ENCODE measurements at regions not wholly inside any gene's neighbourhood (a gene's known extent, or its start where the extent isn't known, plus 50 kb on each side); places are given as distances from the start of the nearest gene placed in this dataset.

DNA sequence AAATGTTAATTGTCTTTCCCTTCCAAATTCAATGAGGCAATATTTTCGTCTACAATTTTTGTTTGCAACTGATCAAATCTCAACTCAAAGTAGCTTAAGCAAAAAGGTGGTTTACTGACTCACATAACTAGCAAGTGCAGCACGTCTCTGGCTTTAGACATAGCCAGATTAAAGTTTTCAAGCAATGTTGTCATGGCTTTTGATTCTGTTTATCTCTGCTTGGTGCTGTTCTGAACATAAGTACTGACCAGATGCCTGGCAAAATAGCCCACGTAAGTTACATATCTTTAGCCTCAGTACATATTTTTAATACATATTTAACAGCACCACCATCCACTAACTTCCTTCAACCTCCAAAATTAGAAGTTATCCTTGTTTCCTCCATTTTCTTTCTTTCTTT is 877.9 kb downstream of the KCNMA1 start:
- Histone ChIP-seq H3K27me3 (replicated peaks in 1 of 4; ENCODE audit: control insufficient read depth in 3 of 4, extremely low read depth in 1 of 4, insufficient read depth in 3 of 4, low read length in 3 of 4) (no peaks in the 10 kb centered on the region), H3K4me3 (ENCODE audit: extremely low read depth in 1 of 4, insufficient read depth in 2 of 4, low read depth in 3 of 4, low read length in 4 of 4) (no peak overlapping the region), H4K8ac (ENCODE audit: extremely low read depth, insufficient read depth, low read length) (no peak overlapping the region), H3K23me2 (ENCODE audit: low read depth, low read length) (0 out of 2 replicates have a peak, but pooled peaks cover 2% of the 10 kb centered on the region), H2BK120ac (replicated peaks; ENCODE audit: low read depth, low read length) (no peak overlapping the region), H3K27ac (ENCODE audit: low read depth, low read length) (no peak overlapping the region), H2AFZ (ENCODE audit: low read length) (no peak overlapping the region), H3K9me3 (ENCODE audit: insufficient read depth in 2 of 2, low read depth in 1 of 2, low read length in 1 of 2) (no peaks in the 10 kb centered on the region), H3K18ac (ENCODE audit: extremely low read depth, low read length) (no peak overlapping the region), H3K36me3 (ENCODE audit: control insufficient read depth in 2 of 4, insufficient read depth in 4 of 4, low read length in 3 of 4) (no peaks in the 10 kb centered on the region), H3K4me1 (replicated peaks in 1 of 4; ENCODE audit: control insufficient read depth in 3 of 4, insufficient read depth in 4 of 4, low read length in 3 of 4) (no peaks in the 10 kb centered on the region), H4K91ac (replicated peaks; ENCODE audit: insufficient read length, low read length) (no peak overlapping the region), H2BK15ac (ENCODE audit: low read length) (no peak overlapping the region), H2BK20ac (ENCODE audit: low read length) (no peak overlapping the region), H4K5ac (ENCODE audit: insufficient read length, low read depth, low read length) (no peak overlapping the region), H4K20me1 (replicated peaks in 1 of 2; ENCODE audit: control insufficient read depth in 1 of 2, insufficient read depth in 2 of 2, low read length in 2 of 2) (no peaks in the 10 kb centered on the region), H3K4me2 (ENCODE audit: insufficient read depth in 1 of 2, low read depth in 2 of 2, low read length in 2 of 2) (no peak overlapping the region), H2AK5ac (ENCODE audit: low read depth, low read length) (no peak overlapping the region), H3K14ac (ENCODE audit: insufficient read length) (no peak overlapping the region), H3K79me1 (ENCODE audit: low read depth, low read length) (no peaks in the 10 kb centered on the region), H3K4ac (replicated peaks; ENCODE audit: insufficient read length, low read depth, low read length) (no peak overlapping the region), H2BK12ac (ENCODE audit: low read depth, low read length) (no peak overlapping the region), H2BK5ac (ENCODE audit: low read depth, low read length) (no peak overlapping the region), H3K23ac (ENCODE audit: insufficient read length) (no peak overlapping the region), H3K9ac (replicated peaks in 1 of 4; ENCODE audit: extremely low read depth in 1 of 4, low read depth in 3 of 4, low read length in 3 of 4) (no peak overlapping the region), H3K79me2 (ENCODE audit: control insufficient read depth in 1 of 2, insufficient read depth in 2 of 2, low read length in 2 of 2) (no peaks in the 10 kb centered on the region), H3K56ac (replicated peaks; ENCODE audit: insufficient read length, low read depth, low read length) (no peak overlapping the region)
- ChIA-PET POLR2A (ENCODE audit: partially characterized antibody) (no interaction called here), CTCF (ENCODE audit: partially characterized antibody) (no interaction called here)
- FAIRE-seq (no peak), DNase-seq (ENCODE audit: low read depth in 1 of 2, low spot score in 2 of 2) (no peak)
- TF ChIP-seq EP300 (IDR thresholded peaks at IDR 0.05; ENCODE audit: borderline replicate concordance in 1 of 2, low read depth in 2 of 2, low read length in 2 of 2): no peak
- TF ChIP-seq RAD21 (IDR thresholded peaks at IDR 0.05 in 1 of 2, conservative IDR thresholded peaks at IDR 0.05 in 1 of 2; ENCODE audit: low read depth in 2 of 2, low read length in 2 of 2): no peak
- TF ChIP-seq, protein P1, sequence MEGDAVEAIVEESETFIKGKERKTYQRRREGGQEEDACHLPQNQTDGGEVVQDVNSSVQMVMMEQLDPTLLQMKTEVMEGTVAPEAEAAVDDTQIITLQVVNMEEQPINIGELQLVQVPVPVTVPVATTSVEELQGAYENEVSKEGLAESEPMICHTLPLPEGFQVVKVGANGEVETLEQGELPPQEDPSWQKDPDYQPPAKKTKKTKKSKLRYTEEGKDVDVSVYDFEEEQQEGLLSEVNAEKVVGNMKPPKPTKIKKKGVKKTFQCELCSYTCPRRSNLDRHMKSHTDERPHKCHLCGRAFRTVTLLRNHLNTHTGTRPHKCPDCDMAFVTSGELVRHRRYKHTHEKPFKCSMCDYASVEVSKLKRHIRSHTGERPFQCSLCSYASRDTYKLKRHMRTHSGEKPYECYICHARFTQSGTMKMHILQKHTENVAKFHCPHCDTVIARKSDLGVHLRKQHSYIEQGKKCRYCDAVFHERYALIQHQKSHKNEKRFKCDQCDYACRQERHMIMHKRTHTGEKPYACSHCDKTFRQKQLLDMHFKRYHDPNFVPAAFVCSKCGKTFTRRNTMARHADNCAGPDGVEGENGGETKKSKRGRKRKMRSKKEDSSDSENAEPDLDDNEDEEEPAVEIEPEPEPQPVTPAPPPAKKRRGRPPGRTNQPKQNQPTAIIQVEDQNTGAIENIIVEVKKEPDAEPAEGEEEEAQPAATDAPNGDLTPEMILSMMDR (IDR thresholded peaks at IDR 0.05; ENCODE audit: control extremely low read depth in 1 of 3, insufficient read depth in 1 of 3, low read depth in 1 of 3, low read length in 3 of 3): no peak
- TF ChIP-seq SIX5 (IDR thresholded peaks at IDR 0.05; ENCODE audit: low read depth, low read length): no peak
- no peak for TF ChIP-seq TAF7 (optimal IDR thresholded peaks at IDR 0.05; ENCODE audit: borderline replicate concordance, low read depth, low read length)
- no peak for TF ChIP-seq SP4 (IDR thresholded peaks at IDR 0.05; ENCODE audit: low read length)
- TF ChIP-seq, protein P2, sequence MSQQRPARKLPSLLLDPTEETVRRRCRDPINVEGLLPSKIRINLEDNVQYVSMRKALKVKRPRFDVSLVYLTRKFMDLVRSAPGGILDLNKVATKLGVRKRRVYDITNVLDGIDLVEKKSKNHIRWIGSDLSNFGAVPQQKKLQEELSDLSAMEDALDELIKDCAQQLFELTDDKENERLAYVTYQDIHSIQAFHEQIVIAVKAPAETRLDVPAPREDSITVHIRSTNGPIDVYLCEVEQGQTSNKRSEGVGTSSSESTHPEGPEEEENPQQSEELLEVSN (IDR thresholded peaks at IDR 0.05): no peak
- TF ChIP-seq SUZ12 (IDR thresholded peaks at IDR 0.05; ENCODE audit: low read length): no peak
- no peak for TF ChIP-seq KDM5A (IDR thresholded peaks at IDR 0.05; ENCODE audit: low read length)
- no peak for TF ChIP-seq SAP30 (IDR thresholded peaks at IDR 0.05; ENCODE audit: insufficient read depth, insufficient replicate concordance, low read length)
- no peak for TF ChIP-seq SP1 (IDR thresholded peaks at IDR 0.05; ENCODE audit: low read depth, low read length)
- 94% methylated on average over 3 of the region's 3 CpGs; no CpG with 5 or more reads in 1 of the 2 experiments for WGBS, 2 experiments (ENCODE audit: extremely low coverage in 1 of 2, insufficient coverage in 1 of 2, insufficient read length in 1 of 2, insufficient replicate concordance in 2 of 2, low coverage in 1 of 2, low lambda C conversion rate in 2 of 2, missing lambda C conversion rate in 1 of 2)
